ENCODE measurements at regions not wholly inside any gene's neighbourhood (a gene's known extent, or its start where the extent isn't known, plus 50 kb on each side); places are given as distances from the start of the nearest gene placed in this dataset.

DNA sequence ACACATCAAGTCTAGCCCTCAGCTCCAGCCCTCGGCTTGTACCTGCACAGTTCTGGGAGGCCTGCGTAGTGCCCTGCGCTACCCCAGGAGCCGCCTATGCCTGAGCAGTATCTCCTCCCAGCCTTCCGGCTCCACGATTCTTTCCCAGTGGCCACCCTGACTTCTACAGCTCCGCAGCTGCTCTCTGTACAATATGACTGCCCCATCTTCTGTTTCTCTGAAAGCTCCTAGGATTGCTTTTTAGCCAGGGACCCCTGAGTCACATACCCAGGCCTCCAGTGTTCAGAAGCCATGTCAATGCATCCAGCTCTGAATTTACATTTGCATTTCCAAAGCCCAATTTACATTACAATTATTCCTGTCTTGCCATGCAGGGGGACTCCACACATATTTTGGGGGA, 135.5 kb downstream of the PJA1 start (continued):
- TF ChIP-seq, protein P1, sequence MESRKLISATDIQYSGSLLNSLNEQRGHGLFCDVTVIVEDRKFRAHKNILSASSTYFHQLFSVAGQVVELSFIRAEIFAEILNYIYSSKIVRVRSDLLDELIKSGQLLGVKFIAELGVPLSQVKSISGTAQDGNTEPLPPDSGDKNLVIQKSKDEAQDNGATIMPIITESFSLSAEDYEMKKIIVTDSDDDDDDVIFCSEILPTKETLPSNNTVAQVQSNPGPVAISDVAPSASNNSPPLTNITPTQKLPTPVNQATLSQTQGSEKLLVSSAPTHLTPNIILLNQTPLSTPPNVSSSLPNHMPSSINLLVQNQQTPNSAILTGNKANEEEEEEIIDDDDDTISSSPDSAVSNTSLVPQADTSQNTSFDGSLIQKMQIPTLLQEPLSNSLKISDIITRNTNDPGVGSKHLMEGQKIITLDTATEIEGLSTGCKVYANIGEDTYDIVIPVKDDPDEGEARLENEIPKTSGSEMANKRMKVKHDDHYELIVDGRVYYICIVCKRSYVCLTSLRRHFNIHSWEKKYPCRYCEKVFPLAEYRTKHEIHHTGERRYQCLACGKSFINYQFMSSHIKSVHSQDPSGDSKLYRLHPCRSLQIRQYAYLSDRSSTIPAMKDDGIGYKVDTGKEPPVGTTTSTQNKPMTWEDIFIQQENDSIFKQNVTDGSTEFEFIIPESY (IDR thresholded peaks at IDR 0.05) = no peak
- no peak for TF ChIP-seq FOXA1 (IDR thresholded peaks at IDR 0.05)
- TF ChIP-seq GABPA (IDR thresholded peaks at IDR 0.05 in 1 of 2, conservative IDR thresholded peaks at IDR 0.05 in 1 of 2) = no peak
- no peak for TF ChIP-seq TAF1 (conservative IDR thresholded peaks at IDR 0.05)

DNA sequence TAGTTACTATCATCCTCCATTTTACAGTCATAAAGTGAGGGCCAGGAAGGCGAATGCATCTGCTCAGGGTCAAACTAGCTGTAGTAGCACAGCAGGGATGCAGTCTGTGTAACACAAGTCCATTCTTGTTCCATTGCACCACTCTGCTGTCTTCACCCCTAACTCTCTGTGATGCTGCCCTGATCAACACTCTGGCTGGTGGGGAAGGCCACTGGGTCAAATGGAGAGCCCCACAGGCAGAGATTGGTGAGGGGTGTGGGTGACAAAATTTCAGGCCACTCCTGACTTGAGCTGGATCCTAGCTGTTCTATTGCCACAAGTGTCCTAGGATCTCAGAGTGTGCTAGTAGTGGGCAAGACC, 136.5 kb downstream of the PJA1 start:
- Histone ChIP-seq H3K9me3 (ENCODE audit: control insufficient read depth in 4 of 4, low read length in 3 of 4) (no peaks in the 10 kb centered on the region), H3K36me3 (ENCODE audit: control insufficient read depth in 4 of 4, insufficient read depth in 3 of 4, low read depth in 1 of 4, low read length in 3 of 4) (no peaks in the 10 kb centered on the region), H3K27ac (ENCODE audit: low read depth in 1 of 2, low read length in 2 of 2) (no peak overlapping the region), H3K9ac (ENCODE audit: low read depth in 1 of 2, low read length in 2 of 2) (no peak overlapping the region), H3K27me3 (ENCODE audit: control insufficient read depth in 4 of 4, insufficient read depth in 4 of 4, low read length in 3 of 4) (no peaks in the 10 kb centered on the region), H3K4me3 (ENCODE audit: low read depth in 1 of 3, low read length in 3 of 3) (no peak overlapping the region), H3K4me1 (ENCODE audit: control insufficient read depth in 4 of 4, insufficient read depth in 4 of 4, low read length in 3 of 4) (no peaks in the 10 kb centered on the region)
- TF ChIP-seq, protein P1 (IDR thresholded peaks at IDR 0.05) = no peak
- TF ChIP-seq HNF4G (IDR thresholded peaks at IDR 0.05) (no peak), FOXA1 (IDR thresholded peaks at IDR 0.05) (no peak), HNF4A (conservative IDR thresholded peaks at IDR 0.05) (no peak), TAF1 (conservative IDR thresholded peaks at IDR 0.05) (no peak), RXRA (IDR thresholded peaks at IDR 0.05) (no peak)
- TF ChIP-seq, protein P2, sequence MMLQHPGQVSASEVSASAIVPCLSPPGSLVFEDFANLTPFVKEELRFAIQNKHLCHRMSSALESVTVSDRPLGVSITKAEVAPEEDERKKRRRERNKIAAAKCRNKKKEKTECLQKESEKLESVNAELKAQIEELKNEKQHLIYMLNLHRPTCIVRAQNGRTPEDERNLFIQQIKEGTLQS (IDR thresholded peaks at IDR 0.05) = no peak
- TF ChIP-seq, protein P3, sequence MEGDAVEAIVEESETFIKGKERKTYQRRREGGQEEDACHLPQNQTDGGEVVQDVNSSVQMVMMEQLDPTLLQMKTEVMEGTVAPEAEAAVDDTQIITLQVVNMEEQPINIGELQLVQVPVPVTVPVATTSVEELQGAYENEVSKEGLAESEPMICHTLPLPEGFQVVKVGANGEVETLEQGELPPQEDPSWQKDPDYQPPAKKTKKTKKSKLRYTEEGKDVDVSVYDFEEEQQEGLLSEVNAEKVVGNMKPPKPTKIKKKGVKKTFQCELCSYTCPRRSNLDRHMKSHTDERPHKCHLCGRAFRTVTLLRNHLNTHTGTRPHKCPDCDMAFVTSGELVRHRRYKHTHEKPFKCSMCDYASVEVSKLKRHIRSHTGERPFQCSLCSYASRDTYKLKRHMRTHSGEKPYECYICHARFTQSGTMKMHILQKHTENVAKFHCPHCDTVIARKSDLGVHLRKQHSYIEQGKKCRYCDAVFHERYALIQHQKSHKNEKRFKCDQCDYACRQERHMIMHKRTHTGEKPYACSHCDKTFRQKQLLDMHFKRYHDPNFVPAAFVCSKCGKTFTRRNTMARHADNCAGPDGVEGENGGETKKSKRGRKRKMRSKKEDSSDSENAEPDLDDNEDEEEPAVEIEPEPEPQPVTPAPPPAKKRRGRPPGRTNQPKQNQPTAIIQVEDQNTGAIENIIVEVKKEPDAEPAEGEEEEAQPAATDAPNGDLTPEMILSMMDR (IDR thresholded peaks at IDR 0.05; ENCODE audit: low read depth, low read length, missing input control) = no peak
- TF ChIP-seq, protein P4, sequence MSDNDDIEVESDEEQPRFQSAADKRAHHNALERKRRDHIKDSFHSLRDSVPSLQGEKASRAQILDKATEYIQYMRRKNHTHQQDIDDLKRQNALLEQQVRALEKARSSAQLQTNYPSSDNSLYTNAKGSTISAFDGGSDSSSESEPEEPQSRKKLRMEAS (IDR thresholded peaks at IDR 0.05) = no peak
- 92% methylated on average over 1 of the region's 1 CpG for WGBS
- DNase-seq (ENCODE audit: low spot score) = no peak

DNA sequence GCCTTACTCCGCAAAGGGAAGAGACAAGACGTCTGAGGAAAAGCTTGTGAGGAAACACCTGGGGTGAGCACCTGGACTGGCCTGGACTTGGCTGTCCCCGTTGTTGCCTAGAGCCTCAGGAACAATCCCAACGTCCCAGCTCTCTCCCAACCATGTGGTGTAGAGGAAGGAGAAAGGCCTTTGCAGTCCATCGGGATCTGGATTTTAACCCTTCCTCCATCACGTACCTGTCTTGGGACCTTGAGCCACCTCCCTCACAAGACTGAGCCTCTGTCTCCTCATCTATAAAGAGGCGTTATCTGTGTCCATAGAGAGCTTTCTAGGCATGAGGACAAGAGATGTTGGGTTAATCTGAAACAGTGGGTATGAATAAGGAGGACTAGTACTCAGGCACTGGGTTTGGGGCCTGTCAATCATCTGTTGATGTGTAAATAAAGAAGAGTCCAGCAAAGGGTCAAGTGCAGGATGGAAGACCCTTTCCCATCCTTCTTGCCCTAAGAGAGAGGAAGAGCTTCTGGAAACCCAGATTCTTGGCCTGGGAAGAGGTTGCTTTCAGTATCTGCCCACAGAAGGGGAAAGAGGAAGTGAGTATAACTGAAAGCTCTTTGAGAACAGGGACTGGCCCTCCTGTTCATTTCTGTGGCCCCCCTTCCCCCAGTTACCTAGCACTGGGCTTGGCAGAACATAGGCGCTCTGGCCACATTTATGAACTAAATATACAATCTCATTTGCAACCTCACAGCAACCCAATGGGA, 137.1 kb downstream of the PJA1 start:
- no peak overlapping the region for H3K27ac ChIP-seq (ENCODE audit: low read depth in 1 of 2, low read length in 2 of 2)
- 78% methylated on average over 8 of the region's 8 CpGs for WGBS
- TF ChIP-seq RAD21 (IDR thresholded peaks at IDR 0.05) (no peak), FOXA2 (IDR thresholded peaks at IDR 0.05) (no peak), YY1 (IDR thresholded peaks at IDR 0.05) (no peak)
- TF ChIP-seq, protein P4 (IDR thresholded peaks at IDR 0.05) = no peak
- TF ChIP-seq, protein P3 (IDR thresholded peaks at IDR 0.05; ENCODE audit: low read depth, low read length, missing input control) = no peak
- TF ChIP-seq, protein P5, sequence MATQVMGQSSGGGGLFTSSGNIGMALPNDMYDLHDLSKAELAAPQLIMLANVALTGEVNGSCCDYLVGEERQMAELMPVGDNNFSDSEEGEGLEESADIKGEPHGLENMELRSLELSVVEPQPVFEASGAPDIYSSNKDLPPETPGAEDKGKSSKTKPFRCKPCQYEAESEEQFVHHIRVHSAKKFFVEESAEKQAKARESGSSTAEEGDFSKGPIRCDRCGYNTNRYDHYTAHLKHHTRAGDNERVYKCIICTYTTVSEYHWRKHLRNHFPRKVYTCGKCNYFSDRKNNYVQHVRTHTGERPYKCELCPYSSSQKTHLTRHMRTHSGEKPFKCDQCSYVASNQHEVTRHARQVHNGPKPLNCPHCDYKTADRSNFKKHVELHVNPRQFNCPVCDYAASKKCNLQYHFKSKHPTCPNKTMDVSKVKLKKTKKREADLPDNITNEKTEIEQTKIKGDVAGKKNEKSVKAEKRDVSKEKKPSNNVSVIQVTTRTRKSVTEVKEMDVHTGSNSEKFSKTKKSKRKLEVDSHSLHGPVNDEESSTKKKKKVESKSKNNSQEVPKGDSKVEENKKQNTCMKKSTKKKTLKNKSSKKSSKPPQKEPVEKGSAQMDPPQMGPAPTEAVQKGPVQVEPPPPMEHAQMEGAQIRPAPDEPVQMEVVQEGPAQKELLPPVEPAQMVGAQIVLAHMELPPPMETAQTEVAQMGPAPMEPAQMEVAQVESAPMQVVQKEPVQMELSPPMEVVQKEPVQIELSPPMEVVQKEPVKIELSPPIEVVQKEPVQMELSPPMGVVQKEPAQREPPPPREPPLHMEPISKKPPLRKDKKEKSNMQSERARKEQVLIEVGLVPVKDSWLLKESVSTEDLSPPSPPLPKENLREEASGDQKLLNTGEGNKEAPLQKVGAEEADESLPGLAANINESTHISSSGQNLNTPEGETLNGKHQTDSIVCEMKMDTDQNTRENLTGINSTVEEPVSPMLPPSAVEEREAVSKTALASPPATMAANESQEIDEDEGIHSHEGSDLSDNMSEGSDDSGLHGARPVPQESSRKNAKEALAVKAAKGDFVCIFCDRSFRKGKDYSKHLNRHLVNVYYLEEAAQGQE (IDR thresholded peaks at IDR 0.05) = no peak

More for the DNA sequence above, 137.1 kb downstream of the PJA1 start:
- Histone ChIP-seq H3K4me1 (ENCODE audit: control insufficient read depth in 4 of 4, insufficient read depth in 4 of 4, low read length in 3 of 4) (no peaks in the 10 kb centered on the region), H3K36me3 (ENCODE audit: control insufficient read depth in 4 of 4, insufficient read depth in 3 of 4, low read depth in 1 of 4, low read length in 3 of 4) (no peaks in the 10 kb centered on the region), H3K9me3 (ENCODE audit: control insufficient read depth in 4 of 4, low read length in 3 of 4) (no peaks in the 10 kb centered on the region), H3K27me3 (ENCODE audit: control insufficient read depth in 4 of 4, insufficient read depth in 4 of 4, low read length in 3 of 4) (no peaks in the 10 kb centered on the region), H3K4me3 (ENCODE audit: low read depth in 1 of 3, low read length in 3 of 3) (no peak overlapping the region), H3K9ac (ENCODE audit: low read depth in 1 of 2, low read length in 2 of 2) (no peak overlapping the region)
- DNase-seq (ENCODE audit: low spot score) = no peak

Measured in liver (tissue), 8 donors.